NCI-H2196 (cell line): ENCODE measurements at regions not wholly inside any gene's neighbourhood (a gene's known extent, or its start where the extent isn't known, plus 50 kb on each side); places are given as distances from the start of the nearest gene placed in this dataset.

ENCODE experiments used
- DNase-seq: peaks from one replicate; lab custom pipeline; 2025; ENCODE audit not compliant: unreplicated experiment; lab: John Stamatoyannopoulos, UW

- DNase-seq = peak; percentile 69
These were observed 61.5 kb downstream of the TBXT start for GRCh38 chr6:166106076-166106686.

GRCh38 chr6:166105341-166106075, 62.1 kb downstream of the TBXT start:
- DNase-seq = no peak

- DNase-seq = no peak
These were observed 62.8 kb downstream of the TBXT start for GRCh38 chr6:166104872-166105271.

- no peak for DNase-seq
These were observed 63.5 kb downstream of the TBXT start for GRCh38 chr6:166104107-166104506.

GRCh38 chr6:166101819-166102419, 65.7 kb downstream of the TBXT start:
- no peak for DNase-seq

- no peak for DNase-seq
These were observed 69.6 kb downstream of the TBXT start for GRCh38 chr6:166097914-166098522.

- no peak for DNase-seq
These were observed 79.8 kb downstream of the TBXT start for GRCh38 chr6:166087852-166088251.

GRCh38 chr6:166087246-166087645, 80.4 kb downstream of the TBXT start:
- DNase-seq = no peak

- DNase-seq = no peak
These were observed 82.2 kb downstream of the TBXT start for GRCh38 chr6:166085500-166085899.

GRCh38 chr6:166084951-166085350, 82.7 kb downstream of the TBXT start:
- no peak for DNase-seq

- no peak for DNase-seq
These were observed 87.8 kb downstream of the TBXT start for GRCh38 chr6:166079841-166080240.

GRCh38 chr6:166078294-166078693, 89.4 kb downstream of the TBXT start:
- no peak for DNase-seq

GRCh38 chr6:166076625-166077024, 91.0 kb downstream of the TBXT start:
- no peak for DNase-seq

- DNase-seq = no peak
These were observed 91.7 kb downstream of the TBXT start for GRCh38 chr6:166075925-166076324.

GRCh38 chr6:166075186-166075585, 92.5 kb downstream of the TBXT start:
- DNase-seq = no peak

- no peak for DNase-seq
These were observed 94.6 kb downstream of the TBXT start for GRCh38 chr6:166073082-166073481.

GRCh38 chr6:166068768-166069167, 98.9 kb downstream of the TBXT start:
- no peak for DNase-seq

GRCh38 chr6:166058064-166058739, 109.4 kb downstream of the TBXT start:
- no peak for DNase-seq

- DNase-seq = no peak
These were observed 110.2 kb downstream of the TBXT start for GRCh38 chr6:166057431-166057830.

- no peak for DNase-seq
These were observed 111.0 kb downstream of the TBXT start for GRCh38 chr6:166056637-166057036.

- no peak for DNase-seq
These were observed 111.8 kb downstream of the TBXT start for GRCh38 chr6:166055801-166056200.
